HG03097 (cell line): ENCODE measurements at regions not wholly inside any gene's neighbourhood (a gene's known extent, or its start where the extent isn't known, plus 50 kb on each side); places are given as distances from the start of the nearest gene placed in this dataset.
A peak's percentile ranks its signal among the peaks of the same experiment; 100 is the strongest.

Experiments
- ATAC-seq: cut with Tn5 transposase; IDR thresholded peaks from one replicate; pipeline ENCODE4 v1.9.1; 2021; ENCODE audit not compliant: unreplicated experiment, low FRiP score

DNA sequence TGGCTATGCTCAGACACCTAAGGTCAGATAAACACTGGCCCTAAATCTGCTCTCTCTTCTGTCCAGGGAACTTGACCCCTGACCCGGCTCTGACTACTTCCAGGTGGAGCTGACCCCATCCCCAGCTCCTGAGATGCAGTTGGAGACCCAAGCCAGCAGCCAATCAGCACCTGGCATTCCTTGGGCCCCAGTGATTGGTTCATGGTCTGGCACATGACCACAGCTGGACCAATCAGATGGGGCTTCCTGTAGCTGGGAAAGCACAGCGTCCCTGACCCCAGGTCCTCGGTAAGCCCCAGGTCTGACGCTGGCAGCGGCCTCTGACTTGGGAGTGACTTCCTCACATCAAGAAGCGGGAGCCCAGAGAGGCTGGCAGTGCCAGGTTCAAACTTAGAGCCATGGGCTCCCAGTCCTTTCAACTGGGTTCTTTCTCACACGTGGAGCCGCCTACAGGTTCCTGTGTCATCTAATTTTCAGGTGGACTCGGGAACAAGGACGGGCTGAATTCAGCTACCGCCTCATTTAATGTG, 915.4 kb upstream of the TMEM132C start:
- ATAC-seq, result no peak

DNA sequence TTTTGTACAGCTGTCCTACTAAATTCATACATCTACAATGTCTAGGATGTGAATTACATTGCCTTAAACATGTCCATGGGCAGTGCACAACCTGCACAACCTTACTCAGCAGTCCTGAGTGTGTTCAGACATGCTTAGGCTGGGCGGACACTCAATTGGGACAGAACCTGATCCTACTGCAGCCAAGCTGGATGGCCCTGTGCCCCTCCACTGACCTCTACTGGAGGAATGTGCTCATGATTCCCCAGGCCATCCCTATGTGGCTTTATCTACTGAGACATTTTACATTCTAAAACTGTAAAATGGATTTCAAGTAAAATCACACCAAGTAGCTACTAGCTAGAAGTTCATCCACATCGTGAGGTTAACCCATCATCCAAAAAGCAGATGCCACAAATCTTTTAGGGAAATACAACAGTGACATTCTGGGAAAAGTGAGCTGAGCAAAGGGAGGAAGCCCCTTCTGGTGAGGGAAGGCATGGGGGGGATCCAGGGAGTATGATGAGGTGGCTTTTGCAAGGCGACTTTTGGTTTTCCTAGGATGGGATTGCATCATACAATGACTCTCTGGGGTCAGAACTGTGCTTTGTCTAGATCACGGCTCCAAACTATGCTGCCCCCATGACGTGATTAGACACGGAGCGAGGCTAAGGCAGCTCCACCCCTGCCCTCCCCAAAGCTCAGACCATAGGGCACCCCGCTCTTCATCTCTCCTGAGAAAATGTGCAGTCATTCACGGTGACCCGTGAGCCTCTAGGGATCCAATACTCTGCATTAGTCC, 911.7 kb upstream of the TMEM132C start:
- ATAC-seq, result no peak

DNA sequence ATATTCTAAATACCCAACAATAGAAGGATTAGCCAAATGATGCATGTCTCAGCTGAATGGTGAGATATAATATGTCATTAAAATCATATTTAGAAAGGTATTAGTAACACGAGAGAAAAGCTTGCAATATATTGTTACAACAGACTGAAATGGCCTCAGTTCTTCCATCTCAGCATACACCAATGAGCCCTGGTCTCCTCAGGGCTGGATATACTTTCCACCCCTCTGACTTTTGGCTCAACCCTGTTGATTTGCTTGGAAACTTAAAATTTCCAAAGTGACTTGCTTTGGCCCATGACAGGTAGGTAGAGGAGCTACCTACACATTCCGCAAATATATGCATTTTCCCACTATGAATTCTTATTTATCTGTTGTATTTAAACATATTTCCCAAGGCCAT, 908.1 kb upstream of the TMEM132C start:
- ATAC-seq, result no peak

DNA sequence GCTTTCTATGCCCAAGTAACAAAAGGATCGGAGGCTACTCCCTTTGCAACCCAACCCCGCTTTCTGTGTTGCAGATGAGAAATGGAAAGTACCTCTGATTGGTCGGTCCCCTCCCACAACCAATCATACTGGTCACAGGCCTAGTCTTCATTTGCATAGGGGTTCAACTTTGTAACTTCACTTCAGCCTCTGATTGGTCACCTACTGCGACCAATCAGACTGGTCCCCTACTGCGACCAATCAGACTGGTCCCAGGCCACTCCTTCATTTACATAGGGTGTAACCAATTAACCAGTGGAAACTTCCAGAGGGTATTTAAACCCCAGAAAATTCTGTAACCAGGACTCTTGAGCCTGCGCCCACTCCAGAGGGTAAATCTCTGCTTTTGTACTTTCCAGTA, 906.4 kb upstream of the TMEM132C start:
- ATAC-seq, result no peak

DNA sequence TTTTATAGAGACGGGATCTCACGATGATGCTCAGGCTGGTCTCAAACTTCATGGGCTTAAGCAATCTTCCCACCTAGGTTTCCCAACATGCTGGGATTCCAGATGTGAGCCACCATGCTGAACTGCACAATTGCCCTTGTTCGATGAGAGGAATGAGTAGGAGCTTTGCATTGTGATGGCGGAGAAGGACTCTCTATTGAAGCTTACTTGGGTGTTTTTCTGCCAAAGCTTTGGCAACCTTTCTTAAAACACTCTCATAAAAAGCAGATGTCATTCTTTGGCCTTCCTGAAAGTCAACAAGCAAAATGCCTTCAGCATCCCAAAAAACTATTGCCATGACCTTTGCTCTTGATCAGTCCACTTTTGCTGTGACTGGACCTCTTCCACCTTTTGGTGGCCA, 904.8 kb upstream of the TMEM132C start:
- ATAC-seq, result no peak

DNA sequence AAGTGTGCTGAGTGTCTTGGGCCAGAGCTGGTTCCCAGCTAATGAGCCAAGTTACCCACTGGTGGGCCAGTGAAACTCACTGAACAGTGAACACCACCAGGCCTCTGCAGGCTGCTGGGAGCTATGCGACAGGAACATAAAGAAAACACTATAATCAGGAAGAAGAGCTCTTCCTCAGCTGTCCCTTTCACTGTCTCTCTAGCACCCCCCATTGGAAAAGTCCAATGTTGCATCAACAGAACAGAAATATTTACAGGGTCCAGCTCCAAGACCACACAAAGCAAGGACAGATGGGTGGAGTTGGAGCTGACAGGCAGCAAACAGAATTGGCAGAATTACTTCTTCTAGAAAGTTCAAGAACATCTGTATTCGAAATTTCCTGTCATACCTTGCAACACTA, 903.6 kb upstream of the TMEM132C start:
- ATAC-seq, result no peak

DNA sequence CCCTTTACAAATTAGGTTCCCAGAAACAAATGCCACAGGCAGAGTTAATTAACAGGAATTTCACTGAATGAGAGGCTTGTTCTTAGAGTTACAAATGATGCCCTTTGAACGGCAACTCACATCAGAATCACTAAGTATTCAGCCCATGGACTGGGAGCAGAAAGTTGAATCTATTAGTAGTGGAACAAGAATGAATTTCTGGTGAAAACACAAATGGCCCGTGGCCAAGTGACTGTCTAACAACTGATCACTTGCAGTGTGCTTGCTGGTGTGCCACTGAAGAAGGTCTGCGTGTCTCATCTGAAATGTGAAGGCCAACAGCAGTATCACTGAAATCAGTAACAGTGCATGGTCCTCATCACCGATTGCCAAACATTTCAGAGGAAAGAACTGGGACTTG, 893.4 kb upstream of the TMEM132C start:
- ATAC-seq, result no peak

DNA sequence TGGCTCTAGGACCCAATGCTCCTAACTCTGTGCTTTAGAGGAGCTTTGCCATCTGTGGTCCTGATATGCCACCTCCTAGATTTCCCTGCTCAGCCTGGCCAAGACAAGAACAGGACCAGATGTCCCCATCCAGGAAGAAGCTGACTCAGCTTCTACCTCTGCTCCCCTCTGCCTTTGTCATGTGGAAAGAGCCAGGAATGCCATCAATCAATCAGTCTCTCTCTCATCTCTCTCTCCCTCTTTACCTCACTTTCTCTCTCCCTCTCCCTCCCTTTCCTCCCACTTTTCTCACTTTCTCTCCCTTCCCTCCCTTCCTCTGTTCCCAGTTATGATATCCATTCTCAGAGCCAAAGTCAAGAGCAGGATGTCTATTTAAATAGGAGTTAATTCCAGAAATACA, 892.5 kb upstream of the TMEM132C start:
- no peak for ATAC-seq

DNA sequence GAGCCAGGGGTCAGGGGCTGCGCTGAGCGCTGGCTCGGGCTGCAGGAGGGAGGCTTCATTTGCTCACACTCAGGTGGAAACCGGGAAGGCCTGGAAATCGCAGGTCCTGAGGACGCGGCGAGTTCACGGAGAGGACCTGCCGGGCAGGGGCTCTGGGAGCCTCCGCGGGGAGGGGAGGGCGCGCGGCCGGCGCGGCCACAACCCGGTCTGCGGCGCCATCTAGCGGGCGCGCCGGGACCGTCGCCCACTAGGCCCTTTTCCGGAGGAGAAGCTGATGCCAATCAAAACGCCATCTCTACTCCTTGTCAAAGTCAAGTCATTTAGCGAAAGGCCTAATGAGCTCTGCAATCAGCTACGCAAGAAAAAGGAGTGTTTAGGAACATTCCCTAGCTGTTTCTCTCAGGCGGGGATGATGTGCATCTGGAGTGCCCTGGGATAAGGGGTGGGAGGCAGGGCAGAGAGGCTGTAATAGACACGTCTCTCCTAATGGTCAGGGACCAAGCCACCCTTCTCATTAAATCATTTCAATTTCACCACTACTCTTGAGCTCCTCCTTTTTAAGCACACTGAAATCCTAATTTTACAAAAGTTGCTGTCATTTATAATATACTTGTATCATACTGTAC, 885.8 kb upstream of the TMEM132C start:
- peak; percentile 86 for ATAC-seq

DNA sequence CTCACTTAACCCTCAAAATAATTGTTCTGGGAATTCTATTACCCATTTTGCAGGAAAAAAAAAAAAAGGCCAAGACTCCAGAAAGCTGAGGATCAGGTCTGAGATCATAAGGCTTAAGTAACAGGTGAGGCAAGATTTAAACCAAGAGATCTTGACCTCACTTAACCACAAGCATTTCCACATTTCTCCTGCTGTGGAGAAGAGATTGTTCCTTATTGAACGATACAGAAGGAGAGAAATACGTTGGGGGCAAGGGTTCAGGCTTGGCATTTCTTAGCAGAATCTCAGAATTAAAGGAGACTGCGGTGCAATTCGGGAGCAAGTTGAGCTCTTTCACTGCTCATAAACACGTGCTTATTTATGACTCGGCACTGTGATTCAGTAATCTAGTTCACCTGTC, 885.3 kb upstream of the TMEM132C start:
- no peak for ATAC-seq

DNA sequence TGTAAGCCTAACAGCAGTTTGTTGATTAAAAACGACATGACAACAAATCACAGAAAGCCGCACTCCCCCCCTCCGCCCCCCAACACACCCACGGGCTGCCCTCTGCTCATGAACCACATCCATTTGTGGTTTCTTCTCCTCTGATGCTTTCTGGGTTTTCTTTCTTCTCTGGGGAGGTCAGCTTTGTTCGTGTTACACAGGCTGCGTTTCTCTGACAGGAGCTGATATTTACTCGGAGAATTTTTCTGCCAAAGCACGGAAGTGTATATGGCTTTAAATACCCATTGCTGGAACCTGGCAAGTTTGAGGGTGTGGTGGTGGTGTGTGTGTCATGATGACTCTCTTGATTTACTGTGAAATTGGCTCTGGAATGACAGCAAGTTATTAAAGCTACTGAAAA, 883.7 kb upstream of the TMEM132C start:
- no peak for ATAC-seq

DNA sequence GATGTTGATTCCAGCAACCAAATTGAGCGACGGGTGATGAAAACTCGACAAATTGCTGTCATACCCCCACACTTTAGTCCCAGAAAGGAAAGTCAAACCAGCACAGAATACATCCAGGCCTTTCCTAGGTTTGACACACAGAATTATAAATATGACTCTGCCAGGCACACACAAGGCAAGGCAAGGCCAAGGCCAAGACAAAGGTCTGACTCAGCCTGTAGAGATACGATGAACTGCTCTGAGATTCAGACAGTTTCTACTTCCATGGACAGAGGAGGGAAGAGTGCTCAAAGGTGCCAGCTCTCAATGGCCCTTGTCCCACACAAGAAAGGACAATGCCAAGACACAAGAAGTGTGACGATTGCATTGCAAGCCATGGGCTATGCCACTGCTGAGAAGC, 880.2 kb upstream of the TMEM132C start:
- ATAC-seq, result no peak

DNA sequence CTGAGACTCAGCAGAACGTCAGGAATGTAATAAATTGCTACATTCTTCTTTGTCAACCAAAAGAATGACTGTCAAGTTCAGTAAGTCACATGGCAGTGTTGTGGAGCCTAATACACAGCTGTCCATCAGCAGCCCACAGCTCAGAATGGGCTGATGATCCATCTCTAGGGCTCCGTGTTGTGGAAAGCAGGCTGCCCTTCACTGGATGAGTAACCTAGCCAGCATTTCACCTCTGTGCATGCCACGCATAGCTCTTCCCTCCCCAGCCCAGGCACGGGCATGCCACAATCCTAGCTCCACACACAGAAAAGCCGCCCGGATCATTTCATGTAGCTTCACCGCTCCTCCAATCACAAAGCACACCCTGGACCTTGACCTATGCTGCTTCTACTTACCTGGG, 878.0 kb upstream of the TMEM132C start:
- ATAC-seq, result no peak

DNA sequence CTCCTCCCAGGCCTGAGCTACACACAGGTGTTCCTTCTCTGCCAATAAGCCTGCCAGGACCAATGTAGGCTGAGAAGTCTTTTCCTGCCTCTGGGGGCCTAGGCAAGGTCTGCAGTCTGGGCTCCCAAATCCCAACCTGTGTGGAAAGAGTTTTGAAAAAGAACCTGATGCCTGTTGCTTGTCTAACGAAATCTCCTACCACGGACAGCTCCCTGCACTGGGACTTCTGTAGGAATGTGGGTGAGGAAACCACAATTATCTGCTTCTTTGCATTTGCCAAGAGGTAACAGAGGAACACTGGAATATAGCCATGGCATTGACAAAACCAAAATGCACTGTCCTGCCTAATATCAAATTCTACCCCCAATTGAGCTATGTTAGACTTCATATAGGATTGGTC, 877.0 kb upstream of the TMEM132C start:
- ATAC-seq, result no peak

DNA sequence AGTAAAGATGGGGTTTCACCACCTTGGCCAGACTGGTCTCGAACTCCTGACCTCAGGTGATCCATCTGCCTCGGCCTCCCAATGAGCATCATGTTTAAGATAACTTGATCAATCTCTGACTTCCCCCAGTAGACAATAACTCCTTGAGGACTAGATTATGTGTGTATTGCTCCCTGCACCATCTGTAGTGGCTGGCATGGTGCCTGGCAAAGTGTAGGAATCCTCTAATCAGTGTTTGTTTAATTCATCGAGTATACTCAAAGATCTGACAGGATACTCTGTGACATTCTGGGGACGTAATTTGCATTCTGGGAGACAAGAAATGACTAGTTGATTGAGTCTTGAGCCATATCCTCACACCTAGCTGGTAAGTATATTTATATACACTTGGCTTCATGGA, 873.5 kb upstream of the TMEM132C start:
- ATAC-seq, result no peak

DNA sequence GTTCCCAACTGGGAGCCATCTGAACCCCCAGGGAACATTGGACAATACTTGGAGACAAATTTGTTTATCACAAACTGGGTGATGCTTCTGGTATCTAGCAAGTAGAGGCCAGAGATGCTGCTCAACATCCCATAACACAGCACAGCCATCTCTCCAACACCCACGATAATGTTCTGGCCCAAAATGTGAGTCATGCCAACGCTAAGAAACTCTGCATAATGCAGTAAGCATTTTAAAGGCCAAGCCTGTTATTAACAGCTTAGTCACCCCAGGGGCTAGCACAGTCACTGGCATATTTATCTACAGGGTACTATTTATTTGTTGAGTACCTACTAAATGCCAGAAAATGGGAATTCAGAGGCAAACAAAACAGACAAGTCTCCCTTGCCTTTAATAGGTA, 873.1 kb upstream of the TMEM132C start:
- ATAC-seq, result no peak

DNA sequence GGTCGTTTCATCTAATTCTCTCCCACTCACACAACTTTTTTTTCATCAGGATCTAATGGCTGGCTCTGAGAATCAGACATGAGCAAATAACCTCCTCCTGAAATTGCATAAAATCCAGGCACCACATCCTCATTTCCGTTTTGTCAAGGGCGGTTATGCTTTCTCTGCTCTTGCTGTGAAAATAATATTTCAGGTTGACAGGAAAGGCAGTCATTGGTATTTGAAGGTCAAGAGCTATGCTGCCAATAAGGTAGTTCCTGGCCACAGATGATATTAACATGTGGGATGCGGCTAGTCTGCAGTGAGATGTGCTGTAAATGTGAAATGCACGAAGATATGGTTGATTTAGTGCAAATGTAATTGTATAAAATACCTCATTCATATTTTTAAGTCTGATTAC, 870.2 kb upstream of the TMEM132C start:
- ATAC-seq, result no peak

DNA sequence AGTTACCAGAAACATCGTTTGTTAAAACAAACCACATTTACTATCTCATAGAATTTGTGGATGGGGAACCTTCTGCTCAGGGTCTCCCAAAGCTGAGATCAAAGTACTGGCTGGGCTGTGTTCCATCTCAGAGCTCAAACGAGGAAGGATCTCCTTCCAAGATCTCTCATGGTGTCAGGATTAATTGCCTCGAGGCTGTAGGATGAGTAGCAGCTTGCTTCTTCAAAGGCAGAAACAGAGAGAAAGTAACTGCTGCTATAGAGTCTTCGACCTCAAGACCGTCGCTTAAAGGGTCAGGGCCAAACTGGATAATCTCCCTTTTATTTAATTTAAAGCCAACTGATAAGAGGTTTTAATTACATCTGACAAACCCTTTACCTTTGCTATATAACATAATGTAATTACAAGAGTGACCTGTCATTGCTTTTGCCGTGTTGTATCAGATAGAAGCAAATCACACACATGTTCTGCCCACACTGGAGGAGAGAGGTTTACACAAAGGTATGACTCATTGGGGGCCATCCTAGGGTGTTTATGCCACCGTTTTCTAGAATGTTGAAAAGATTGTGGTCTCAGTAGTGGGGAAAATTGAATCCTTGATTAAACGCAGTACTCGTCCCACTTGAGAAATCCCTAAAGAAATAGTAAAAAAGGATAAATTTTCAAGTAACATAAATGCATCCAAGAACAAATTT, 868.8 kb upstream of the TMEM132C start:
- no peak for ATAC-seq

DNA sequence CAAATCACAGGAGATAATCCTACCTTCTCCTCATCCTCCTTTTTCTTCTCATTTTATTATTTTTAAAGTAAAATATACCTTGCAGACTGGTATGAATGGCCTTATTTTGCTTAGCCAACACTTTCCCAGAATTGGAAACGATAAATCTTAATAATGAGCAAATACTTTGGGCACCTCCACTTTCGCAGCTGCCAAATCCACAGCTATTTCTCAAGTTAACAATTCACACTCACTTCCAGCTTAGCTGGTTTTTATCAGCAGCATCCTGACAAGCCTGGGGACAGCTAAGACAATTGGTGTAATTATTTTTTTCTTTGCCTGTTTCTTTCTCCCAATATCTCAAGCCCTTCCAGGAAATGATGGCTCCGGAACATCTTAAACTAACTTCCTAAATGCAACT, 867.5 kb upstream of the TMEM132C start:
- ATAC-seq, result no peak

DNA sequence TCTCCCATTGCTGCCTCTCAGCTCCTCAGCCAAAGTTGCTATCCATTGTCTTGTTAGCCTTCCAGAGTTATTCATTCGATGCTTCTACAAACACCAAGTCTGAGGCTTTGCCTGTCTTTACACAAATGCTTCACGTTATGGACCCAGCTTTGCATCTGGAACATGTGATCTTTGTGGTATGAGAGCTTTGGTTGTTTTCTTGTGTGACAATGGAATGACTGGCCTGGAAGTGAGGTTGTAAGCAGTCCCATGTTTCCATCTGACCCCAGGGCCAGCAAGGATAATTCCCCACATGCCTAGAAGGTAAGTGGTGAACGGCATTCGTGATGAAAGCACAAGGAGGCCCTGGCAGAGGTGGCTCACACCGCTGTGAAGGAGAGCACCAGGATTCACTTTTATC, 866.7 kb upstream of the TMEM132C start:
- no peak for ATAC-seq

DNA sequence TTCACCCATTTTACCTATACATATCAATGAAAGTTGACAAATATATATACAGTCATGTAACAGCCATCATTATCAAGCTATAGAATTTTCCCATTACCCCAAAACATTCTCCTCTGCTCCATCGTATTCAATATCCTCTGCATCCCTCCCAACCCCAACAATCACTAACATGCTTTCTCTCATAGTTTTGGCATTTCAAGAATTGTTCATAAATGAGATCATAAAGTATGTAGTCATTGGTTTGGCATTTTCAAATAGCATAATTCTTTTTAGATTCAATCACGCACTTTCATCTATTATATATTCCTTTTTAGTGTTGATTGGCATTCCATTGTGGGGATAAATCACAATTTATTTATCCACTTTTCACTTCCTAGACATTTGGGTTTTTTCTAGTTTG, 866.0 kb upstream of the TMEM132C start:
- ATAC-seq, result no peak

DNA sequence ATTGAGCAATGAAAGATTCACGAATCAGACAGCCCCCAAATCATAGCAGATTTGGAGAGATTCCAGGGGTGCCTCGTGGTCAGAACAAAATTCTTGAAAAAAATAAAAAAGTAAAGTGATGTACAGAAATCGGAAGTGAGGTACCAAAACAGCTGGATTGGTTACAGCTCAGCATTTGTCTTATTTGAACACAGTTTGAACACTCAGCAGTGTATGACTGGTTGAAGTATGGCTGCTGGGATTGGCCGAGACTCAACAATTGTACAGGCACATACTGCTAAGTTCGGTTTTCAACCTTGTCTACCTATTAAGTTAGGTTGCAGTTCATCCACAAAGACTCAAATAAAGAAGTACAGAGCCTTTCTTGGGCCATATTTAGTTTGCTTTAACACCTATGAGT, 865.4 kb upstream of the TMEM132C start:
- no peak for ATAC-seq
